ENCODE measurements at regions not wholly inside any gene's neighbourhood (a gene's known extent, or its start where the extent isn't known, plus 50 kb on each side); places are given as distances from the start of the nearest gene placed in this dataset.

DNA sequence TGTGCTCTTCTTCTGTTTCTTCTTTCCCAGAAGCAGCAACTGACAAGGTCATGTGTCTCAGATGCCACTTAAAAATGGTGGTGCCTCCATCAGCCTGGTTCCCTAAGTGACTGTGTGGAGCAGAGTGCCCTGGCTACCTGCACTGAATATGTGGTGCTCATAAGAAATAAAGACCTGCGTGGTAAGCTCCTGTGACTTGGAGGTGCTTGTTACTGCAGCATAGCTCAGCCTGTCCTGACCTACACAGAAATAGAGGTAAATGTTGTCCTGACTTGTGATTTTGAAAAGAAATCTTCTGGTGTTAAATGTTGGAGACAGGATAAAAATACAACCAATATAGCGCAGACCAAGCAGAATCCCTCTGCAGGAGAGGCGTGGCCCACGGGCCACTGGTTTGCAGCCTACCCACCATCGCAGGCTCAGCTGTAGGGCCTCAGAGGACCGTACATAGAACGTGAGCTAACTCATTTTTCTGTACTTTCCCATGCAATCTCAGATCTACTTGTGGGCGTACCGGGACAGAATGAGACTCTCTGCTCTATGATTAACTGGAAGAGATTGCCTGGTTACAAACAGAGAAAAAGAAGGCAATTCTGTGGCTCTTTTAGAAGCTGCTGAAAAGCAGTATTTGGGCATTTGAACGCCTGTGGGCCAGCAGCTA is 79.4 kb upstream of the UNC5A start:
- TF ChIP-seq CTCF (IDR thresholded peaks at IDR 0.05; ENCODE audit: unreplicated experiment): no peak

DNA sequence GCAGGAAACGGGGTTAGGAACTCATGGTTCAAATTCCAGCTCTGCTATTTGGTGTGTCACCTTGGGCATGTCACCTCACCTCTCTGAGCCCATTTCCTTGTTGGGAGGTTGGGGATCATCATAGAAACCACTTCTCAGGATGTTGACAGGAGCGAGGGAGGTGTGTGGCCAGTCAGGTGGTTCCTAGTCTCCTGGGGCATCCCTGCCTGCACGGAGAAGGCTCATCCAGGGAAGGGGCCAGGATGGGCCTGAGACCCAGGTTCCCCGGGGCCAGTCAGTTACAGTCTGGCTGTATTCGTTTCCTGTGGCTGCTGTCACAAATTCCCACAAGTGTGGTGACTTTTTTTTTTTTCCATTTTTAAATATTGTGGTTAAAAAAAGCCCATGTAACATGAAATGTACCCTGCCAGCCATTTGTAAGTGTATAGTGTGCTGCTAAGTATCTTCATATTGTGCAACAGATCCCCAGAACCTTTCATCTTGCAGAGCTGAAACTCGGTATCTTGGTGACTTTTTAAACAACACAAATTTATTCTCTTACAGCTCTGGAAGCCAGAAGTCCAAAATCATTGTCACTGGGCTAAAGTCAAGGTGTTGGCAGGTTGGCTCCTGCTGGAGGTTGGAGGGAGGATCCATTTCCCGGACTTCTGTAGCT is 78.7 kb upstream of the UNC5A start:
- TF ChIP-seq CTCF (IDR thresholded peaks at IDR 0.05; ENCODE audit: unreplicated experiment): no peak
- H3K27me3 Mint-ChIP-seq: peaks cover 31% of the 10 kb centered on the region
- no peaks in the 10 kb centered on the region for H3K9me3 Mint-ChIP-seq (ENCODE audit: low read depth)
- no peak overlapping the region for H3K27ac Mint-ChIP-seq
- DNase-seq (ENCODE audit: low spot score, unreplicated experiment): no peak
- H3K4me3 Mint-ChIP-seq (ENCODE audit: low read depth): no peak overlapping the region
- H3K4me1 Mint-ChIP-seq (ENCODE audit: low read depth): no peaks in the 10 kb centered on the region
- H3K36me3 Mint-ChIP-seq (ENCODE audit: insufficient read depth): no peaks in the 10 kb centered on the region

More for the DNA sequence above, 79.4 kb upstream of the UNC5A start:
- H3K27ac Mint-ChIP-seq: no peak overlapping the region
- H3K4me1 Mint-ChIP-seq (ENCODE audit: low read depth): peaks cover 3% of the 10 kb centered on the region
- no peaks in the 10 kb centered on the region for H3K36me3 Mint-ChIP-seq (ENCODE audit: insufficient read depth)
- peaks cover 29% of the 10 kb centered on the region for H3K27me3 Mint-ChIP-seq
- H3K4me3 Mint-ChIP-seq (ENCODE audit: low read depth): no peak overlapping the region
- H3K9me3 Mint-ChIP-seq (ENCODE audit: low read depth): no peaks in the 10 kb centered on the region
- no peak for DNase-seq (ENCODE audit: low spot score, unreplicated experiment)

- Mint-ChIP-seq H3K27me3 (peaks cover 38% of the 10 kb centered on the region), H3K4me1 (ENCODE audit: low read depth) (no peaks in the 10 kb centered on the region), H3K9me3 (ENCODE audit: low read depth) (no peaks in the 10 kb centered on the region), H3K36me3 (ENCODE audit: insufficient read depth) (no peaks in the 10 kb centered on the region), H3K27ac (no peak overlapping the region), H3K4me3 (ENCODE audit: low read depth) (no peak overlapping the region)
- no peak for DNase-seq (ENCODE audit: low spot score, unreplicated experiment)
- no peak for TF ChIP-seq CTCF (IDR thresholded peaks at IDR 0.05; ENCODE audit: unreplicated experiment)
Measured at GRCh38 chr5:176732306-176732705, 78.1 kb upstream of the UNC5A start.

- Mint-ChIP-seq H3K27ac (no peak overlapping the region), H3K4me1 (ENCODE audit: low read depth) (no peaks in the 10 kb centered on the region), H3K36me3 (ENCODE audit: insufficient read depth) (no peaks in the 10 kb centered on the region), H3K27me3 (peaks cover 39% of the 10 kb centered on the region), H3K9me3 (ENCODE audit: low read depth) (no peaks in the 10 kb centered on the region), H3K4me3 (ENCODE audit: low read depth) (no peak overlapping the region)
- no peak for DNase-seq (ENCODE audit: low spot score, unreplicated experiment)
- TF ChIP-seq CTCF (IDR thresholded peaks at IDR 0.05; ENCODE audit: unreplicated experiment): no peak
Measured at GRCh38 chr5:176732736-176733405, 77.5 kb upstream of the UNC5A start.

GRCh38 chr5:176733406-176734262 is 76.7 kb upstream of the UNC5A start:
- DNase-seq (ENCODE audit: low spot score, unreplicated experiment): no peak
- no peaks in the 10 kb centered on the region for H3K4me1 Mint-ChIP-seq (ENCODE audit: low read depth)
- no peaks in the 10 kb centered on the region for H3K9me3 Mint-ChIP-seq (ENCODE audit: low read depth)
- no peak overlapping the region for H3K4me3 Mint-ChIP-seq (ENCODE audit: low read depth)
- peaks cover 44% of the 10 kb centered on the region for H3K27me3 Mint-ChIP-seq
- no peaks in the 10 kb centered on the region for H3K36me3 Mint-ChIP-seq (ENCODE audit: insufficient read depth)
- H3K27ac Mint-ChIP-seq: no peak overlapping the region
- TF ChIP-seq CTCF (IDR thresholded peaks at IDR 0.05; ENCODE audit: unreplicated experiment): no peak
